Skin of body (tissue), 1 donor: ENCODE measurements at regions not wholly inside any gene's neighbourhood (a gene's known extent, or its start where the extent isn't known, plus 50 kb on each side); places are given as distances from the start of the nearest gene placed in this dataset.
"Not testable (repeated sequence)": the region's sequence is repeated elsewhere in the genome, so short reads cannot be mapped to it uniquely, and the experiment has no call there.

Experiments
- DNase-seq: peaks from one replicate; lab custom pipeline; 2025; lab: John Stamatoyannopoulos, UW

DNA sequence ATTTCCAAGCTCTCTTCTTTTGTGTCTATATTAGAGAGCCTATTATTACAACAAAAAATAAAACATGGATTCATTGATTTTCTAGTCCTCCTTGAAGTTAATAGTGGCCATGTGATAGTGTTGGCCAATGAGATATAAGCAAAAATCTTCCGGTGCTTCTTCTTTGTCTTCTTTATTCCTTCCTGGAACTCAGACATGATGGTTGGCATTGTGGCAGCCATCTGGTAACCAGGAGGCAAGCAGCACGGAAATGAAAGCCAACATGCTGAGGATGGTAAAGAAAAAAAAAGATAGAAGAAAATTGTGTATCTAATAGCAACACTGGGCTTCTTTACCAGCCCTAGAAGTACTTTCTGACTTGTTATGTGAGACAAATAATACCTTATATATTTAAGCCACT lies 50.8 kb upstream of the SEL1L start:
- no peak for DNase-seq

DNA sequence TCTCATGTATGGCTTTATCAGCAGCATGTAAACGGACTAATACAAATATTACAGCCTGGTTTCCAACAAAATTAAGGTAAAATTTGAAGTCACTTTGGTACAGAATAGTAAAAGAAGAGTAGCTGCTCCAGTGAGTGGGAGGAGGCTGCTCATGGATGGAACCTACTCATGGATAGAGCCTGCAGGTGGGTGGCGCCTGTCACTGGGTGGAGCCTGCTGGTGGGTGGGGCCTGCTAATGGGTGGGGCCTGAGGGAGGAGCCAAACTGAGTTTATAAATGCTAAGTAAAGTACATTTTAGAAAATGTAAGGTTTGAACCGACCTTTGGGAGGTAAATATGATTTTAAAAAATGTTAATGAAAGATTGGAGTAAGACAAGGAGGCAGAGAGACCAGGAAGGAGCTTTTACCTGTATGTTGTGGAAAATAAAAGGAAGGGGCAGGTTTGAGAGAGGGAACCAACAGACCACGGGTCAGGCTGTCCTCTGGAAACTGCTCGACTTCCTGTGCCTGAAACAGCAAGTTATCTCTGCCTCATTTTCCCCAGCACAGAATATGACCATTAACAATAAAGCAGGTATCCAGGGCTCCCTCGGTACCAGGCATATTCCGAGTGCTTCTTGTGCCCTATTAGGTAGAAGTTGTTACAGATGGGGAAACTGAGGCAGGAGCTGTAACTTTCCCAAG lies 55.9 kb upstream of the SEL1L start:
- DNase-seq, result no peak

DNA sequence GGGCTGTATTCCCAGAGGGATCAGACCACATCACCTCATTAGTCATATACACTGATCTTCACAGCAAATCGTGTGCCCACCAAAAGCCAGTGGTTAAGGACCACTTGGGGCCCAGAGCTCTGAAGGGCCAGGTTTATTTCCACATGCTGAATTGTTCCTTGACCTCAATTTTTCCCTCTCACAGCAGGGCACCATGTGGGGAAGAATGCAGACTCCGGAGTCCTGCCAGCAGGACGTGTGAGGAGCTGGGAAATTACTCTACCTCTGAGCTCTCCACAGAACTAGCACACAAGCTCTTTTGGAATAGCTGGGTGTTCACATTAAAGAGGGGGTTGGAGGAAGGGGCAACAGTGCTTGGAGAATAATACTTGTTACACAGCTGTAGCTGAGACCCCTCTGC lies 57.6 kb upstream of the SEL1L start:
- DNase-seq, result no peak

DNA sequence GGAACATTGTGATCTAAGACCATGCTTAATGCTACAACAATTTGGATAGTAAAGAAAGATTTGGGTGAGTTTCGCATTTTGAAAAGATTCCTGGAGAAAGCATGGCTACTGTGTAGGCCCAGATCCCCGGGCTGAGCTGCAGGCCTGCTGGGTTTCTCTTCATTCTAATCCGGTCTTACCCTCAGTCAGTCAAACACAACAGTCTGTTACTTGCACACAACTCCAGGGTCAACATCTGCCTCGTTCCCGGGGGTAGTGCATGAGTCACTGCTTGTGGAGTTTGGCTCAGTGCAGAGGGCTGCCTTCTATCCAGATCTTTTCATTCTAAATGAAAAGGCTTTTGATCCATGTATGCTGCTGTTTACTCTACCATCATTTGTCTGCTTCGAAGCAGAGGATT lies 60.4 kb upstream of the SEL1L start:
- peak; percentile 35 for DNase-seq

DNA sequence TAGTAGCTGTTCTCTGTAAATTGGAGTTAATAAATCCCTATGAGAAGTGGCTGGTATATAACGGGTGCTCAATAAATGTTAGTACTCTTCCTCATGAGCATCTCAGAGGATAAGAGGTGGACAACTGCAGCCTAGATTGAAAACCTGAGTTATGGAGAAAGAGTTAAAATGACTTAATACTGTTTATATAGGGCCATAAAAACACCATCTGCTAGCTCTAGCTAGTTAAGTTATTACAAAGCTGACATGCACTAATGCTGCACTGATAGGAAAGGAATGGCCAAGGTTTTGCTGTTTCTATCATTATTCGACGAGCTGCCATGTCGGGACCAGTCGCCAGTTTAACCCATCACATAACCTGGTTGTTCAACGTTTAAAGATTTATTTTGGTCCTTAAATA lies 72.0 kb upstream of the SEL1L start:
- no peak for DNase-seq

DNA sequence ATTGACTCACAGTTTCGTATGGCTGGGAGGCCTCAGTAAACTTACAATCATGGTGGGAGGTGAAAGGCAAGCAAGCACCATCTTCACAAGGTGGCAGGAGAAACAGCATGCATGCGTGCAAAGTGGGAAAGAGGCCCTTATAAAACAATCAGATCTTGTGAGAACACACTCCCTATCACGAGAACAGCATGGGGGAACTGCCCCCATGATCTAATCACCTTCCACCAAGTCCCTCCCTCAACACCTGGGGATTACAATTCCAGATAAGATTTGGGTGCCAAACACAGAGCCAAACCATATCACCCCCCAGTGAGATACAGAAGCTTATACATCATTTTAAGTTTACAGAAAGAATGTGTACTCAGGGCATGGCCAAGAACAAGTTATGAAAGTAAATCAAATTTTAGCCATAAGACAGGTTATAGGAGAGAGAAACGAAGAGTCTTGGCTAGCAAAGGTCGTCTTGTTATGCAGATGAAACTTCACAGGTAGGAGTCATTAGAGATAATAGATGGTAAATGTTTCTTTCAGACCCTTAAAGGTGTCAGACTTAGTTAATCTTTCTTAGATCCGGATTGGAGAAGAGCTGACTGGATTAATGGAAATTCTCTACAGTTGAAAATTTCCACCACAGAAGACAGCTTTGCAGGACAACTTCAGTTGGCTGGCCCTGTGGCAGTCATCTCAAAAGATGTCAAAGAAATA lies 79.8 kb upstream of the SEL1L start:
- DNase-seq, result no peak

DNA sequence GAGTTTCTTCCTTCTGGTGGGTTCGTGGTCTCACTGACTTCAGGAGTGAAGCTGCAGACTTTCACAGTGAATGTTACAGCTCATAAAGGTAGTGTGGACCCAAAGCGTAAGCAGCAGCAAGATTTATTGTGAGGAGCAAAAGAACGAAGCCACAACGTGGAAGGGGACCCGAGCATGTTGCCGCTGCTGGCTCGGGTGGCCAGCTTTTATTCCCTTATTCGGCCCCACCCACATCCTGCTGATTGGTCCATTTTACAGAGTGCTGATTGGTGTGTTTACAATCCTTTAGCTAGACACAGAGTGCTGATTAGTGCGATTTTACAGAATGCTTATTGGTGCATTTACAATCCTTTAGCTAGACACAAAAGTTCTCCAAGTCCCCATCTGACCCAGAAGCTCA lies 80.6 kb upstream of the SEL1L start:
- not testable (repeated sequence) for DNase-seq

DNA sequence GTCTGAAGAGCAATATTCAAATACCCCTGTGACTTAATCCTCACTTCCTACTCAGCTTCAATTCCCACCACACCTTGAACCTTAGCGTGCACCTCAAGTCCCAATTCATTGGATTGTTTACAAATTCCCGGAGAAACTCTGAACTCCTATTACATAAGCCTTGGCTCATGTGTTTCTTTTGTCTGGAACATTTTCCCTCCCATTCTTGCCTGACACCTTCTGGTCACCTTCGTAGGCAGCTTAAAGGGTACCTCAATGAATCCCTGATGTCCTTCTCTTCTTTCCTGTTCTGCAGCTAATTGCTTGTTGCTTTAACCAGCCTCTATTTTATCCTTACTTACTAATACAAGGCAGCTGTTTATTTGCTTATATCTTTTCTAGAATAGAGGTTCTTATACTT lies 85.0 kb upstream of the SEL1L start:
- DNase-seq, result no peak

DNA sequence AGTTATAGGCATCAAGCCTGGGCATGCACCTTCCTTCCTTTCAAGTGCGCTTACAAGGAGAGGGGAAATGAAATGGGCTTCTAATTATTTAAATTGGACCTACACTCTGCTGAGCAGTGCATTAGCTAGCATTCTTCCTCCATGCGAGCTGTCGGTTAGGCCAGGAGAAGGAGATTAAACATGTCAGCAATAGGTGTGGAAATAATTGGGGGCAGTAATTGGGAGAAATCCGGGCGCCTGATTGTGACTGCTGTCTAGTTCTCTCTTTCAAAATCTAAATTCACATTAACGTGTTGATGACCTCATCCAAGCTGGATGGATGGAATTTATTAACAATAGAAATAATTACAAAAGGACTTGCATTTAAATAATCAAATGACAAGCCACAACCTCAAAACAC lies 86.2 kb upstream of the SEL1L start:
- no peak for DNase-seq

DNA sequence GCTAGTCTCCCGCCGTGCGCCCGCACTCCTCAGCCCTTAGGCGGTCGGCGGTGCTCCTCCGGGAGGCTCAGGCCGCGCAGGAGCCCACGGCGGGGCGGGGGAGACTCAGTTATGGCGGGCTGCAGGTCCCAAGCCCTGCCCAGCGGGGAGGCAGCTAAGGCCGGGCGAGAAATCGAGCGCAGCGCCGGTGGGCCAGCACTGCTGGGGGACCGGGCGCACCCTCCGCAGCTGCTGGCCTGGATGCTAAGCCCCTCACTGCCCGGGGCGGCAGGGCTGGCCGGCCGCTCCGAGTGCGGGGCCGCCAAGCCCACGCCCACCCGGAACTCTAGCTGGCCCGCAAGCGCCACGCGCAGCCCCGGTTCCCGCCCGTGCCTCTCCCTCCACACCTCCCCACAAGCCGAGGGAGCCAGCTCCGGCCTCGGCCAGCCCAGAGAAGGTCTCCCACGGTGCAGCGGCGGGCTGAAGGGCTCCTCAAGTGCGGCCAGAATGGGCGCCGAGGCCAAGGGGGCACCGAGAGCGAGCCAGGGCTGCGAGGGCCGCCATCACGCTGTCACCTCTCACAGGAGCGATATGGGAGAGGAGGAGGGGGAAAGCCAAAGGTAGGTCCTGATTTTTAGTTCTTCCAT lies 90.2 kb upstream of the SEL1L start:
- DNase-seq, result not testable (repeated sequence)

DNA sequence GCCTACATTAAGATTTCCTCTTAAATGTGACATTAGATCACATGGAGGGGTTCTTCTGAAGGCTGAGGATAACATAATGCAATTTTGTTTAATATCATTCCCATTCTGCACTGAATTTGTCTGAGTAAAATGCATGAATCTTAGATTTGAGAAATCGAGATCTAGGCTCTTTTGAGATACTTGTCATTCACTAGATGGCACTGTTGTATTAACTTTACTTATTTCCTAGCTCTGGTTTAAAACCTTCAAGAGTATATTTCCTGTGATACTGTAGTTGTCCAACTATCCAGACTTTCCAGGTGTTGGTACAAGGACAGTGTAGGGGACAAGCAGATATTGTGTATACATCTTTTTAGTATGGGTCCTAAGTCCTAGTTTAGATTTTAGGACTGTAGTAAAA lies 91.7 kb upstream of the SEL1L start:
- DNase-seq, result peak; percentile 8

DNA sequence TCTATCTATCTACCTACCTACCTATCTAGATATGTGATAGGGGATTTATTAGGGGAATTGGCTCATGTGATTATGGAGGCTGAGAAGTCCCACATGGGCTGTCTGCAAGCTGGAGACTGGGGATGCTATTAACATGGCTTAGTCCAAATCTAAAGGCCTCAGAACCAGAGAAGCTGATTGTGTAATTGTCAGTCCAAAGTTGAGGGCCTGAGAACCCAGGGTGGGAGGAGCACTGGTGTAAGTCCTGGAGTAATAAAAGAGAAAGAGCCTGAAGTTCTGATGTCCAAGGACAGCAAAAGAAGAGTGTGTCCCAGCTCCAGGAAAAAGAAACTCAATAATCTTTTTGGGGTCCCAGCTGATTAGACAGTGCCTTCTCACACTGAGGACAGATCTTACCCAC lies 98.5 kb upstream of the SEL1L start:
- DNase-seq, result no peak

DNA sequence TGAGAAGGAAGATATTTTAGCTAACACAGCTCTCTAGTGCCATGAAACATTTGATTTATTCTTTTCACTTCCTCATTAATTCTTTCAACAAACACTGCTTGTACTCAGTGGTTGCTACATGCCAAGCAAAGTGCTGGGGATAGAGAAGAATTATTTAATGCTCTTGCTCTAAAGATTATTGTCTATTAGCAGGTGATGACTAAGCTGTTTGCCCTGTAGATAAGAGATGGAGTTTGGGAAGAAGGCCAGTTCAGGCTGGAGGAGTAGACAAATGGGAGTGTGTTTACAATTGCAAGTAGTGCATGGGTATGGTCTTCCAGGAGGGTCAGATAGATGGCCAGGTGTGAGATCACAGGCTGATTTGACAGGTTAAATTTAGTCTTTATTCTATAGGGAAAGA lies 99.8 kb upstream of the SEL1L start:
- no peak for DNase-seq

DNA sequence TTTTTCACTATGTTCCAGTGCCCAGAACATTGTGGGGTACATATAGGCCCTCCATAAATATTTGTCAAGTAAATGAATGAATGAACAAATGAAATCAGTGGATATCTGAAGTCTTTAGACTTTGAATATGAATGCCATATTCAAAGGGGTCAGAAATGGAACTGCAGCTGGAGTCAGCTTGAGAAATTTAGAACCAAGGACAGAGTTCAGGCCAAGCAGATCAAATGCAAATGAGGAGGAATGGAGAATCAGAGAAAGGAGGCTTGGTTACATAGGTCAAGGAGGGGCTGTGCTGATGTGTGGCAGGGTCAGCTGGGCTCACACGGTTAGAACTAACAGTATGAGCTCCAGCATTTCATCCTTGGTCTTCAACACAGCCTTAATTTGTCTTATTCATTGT lies 104.0 kb upstream of the SEL1L start:
- no peak for DNase-seq

DNA sequence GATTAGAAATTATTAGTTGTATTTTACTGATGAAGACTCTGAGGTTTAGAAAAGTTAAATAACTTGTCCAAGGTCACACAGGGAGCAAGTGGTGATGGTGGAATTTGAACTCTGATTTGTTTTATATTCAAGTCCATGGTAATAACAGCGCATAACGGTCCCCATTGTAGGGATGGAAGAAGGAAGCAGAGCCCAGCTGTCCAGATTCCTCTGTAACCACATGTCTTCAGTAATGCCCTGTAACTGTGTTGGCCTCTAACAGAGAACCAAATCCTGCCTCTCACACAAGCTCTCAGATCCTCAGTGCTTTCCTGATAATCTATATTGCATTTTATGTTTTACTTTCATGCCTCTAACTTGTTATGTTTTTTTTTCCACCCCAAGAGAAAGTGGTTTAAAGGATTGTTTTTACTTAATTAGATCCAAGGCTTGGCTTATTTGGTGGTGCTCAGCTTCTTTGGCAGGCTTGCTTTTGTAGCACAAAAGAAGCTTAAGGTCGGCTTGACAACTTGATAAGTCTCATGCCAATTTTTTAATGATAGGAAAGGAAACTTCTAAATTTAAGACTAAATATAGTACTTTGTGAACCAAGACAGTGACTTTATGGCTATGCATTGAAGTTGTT lies 105.1 kb upstream of the SEL1L start:
- no peak for DNase-seq

DNA sequence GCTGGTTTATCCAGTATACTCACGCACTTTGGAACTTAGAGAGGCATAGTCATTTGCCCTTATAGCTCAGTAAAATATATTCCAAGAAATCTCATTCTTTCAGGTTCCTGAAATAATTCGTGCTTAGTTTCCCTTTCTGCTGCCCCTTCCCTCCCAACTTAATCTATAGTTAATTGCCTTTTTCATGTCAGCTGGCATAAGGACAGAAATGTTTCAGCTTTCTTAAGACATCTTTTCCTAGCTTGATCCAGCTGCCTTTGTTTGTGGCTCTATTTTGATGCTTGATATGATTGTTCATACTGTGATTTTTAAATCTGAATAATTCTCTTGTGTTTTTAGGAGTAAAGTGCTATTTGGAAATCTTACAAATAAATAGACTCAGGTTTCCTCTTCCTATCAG lies 120.0 kb upstream of the SEL1L start:
- DNase-seq, result no peak

DNA sequence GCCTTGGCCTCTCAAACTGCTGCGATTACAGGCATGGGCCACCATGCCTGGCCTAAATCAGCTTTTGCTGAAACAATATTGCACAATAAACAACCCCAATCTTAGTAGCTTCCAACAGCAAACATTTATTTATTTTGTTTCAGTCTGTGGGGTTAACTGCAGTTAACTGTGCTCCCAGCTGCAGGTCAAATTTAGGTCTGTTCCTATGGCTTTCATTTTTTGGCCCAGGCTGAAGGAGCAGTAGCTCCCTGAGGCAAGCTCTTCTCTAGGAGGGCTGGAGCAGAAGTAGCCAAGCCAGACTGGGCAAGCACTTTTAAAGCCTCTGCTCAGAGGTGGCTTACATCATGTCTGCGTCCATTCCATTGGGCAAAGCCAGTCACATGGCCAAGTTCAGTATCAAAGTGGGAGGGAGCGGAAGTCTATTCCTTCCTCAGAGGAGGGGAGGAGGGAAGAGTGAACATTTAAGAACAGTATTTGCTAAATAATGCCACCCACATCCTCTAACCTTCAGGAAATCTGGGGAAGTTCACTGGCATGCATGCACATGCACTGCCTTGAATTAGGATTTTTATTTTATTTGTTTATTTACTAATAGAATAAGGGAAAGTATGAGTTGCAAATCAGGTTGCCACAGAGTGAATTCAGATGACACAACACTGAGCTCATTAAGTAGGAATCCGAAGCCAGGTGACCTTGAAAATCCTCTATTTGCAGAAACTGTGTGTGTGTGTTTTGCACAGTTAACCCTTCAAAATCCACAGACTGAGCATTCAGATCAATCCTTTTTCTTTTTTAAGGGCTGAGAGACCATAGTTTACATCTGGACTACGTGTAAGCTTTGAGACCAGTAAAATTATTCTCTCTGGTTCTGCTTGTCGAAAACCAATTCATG lies 122.0 kb upstream of the SEL1L start:
- no peak for DNase-seq

DNA sequence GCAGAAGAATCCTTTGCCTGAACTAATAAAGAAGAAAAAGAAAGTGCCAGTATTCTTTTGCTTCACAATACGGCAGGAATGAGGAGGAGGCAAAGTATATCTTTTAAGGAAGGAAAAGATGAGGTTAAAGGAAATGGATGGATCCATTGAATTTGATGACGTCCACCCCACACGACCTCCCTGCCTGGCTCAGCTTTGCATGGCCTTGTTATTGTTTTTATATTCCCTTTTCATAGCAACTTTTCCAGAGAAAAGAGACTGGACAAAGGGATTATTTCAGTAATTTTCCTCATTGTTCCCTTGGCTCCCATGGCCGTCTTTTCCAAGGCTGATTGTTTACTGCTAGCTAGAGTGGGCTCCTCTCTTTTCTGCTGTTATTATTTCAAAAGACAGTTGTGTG lies 123.2 kb upstream of the SEL1L start:
- no peak for DNase-seq

DNA sequence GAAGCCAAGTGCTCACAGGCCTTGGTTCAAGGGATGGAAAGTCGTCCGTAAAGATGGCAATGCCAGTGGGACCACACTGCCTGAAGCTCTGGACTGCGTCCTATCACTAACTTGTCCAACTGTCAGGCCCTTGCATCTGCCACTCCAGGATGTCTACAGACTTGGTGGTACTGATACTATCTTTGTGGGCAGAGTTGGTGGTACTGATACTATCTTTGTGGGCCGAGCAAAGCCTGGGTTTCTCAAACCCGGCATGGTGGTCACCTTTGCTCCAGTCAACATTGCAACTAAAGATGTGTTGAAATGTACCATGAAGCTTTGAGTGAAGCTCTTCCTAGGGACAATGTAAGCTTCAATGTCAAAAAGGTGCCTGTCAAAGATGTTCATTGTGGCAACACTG lies 128.4 kb upstream of the SEL1L start:
- DNase-seq, result no peak

DNA sequence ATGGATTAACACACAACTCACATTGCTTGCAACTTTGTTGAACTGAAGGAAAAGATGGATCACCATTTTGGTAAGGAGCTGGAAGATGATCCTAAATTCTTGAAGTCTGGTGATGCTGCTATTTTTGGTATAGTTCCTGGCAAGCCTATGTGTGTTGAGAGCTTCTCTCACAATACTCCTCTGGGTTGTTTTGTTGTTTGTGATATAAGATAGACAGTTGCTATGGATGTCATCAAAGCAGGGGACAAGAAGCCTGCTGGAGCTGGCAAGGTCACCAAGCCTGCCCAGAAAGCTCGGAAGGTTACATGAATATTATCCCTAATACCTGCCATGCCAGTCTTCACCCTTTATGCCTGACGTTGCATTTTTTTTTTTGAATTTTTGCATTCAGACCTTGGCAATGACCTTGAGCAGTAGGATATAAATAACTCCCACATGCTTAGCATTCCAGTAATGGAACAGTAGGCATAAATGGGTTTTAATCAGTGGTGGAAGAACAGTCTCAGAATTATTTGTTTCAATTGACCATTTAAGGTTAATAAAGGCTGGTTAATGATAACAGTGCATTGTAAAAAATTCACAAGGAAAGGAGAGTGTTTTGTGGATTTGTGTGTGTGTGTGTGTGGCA lies 129.0 kb upstream of the SEL1L start:
- no peak for DNase-seq

DNA sequence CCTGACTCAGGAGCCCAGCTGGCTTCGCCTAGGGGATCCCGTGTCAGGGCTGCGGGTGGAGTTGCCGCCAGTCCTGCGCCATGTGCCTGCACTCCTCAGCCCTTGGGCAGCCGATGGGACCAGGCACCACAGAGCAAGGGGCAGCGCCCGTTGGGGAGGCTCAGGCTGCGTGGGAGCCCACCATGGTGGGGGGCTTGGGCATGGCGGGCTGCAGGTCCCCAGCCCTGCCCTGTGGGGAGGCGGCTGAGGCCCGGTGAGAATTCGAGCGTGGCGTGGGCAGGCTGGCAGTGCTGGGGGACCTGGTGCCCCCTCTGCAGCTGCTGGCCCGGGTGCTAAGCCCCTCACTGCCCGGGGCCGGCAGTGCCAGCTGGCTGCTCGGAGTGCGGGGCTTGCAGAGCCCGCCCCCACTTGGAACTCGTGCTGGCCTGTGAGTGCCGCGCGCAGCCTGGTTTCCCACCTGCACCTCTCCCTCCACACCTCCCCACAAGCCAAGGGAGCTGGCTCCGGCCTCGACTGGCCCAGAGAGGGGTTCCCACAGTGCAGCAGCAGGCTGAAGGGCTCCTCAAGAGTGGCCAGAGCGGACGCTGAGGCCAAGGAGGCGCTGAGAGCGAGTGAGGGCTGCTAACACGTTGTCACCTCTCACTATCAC lies 135.1 kb upstream of the SEL1L start:
- DNase-seq, result no peak
